Prostate gland (tissue), 2 donors: ENCODE measurements at regions not wholly inside any gene's neighbourhood (a gene's known extent, or its start where the extent isn't known, plus 50 kb on each side); places are given as distances from the start of the nearest gene placed in this dataset.

Source experiments
- CTCF ChIP-seq, 4 experiments: fragments of 200-600 bp in 2 of 4; fragments of 450-650 bp in 2 of 4; sonication (generic) in 2 of 4; IDR thresholded peaks; 1 replicate in 3 of 4; 2 replicates in 1 of 4; pipeline ENCODE4 v1.5.1; 2016 to 2019; ENCODE audit warnings: antibody characterized with exemption in 4 of 4, mild to moderate bottlenecking in 2 of 4, moderate library complexity in 2 of 4
- POLR2A ChIP-seq: fragments of 450-650 bp; IDR thresholded peaks from one replicate; pipeline ENCODE4 v1.6.1; 2016; ENCODE audit warnings: antibody characterized with exemption, mild to moderate bottlenecking

DNA sequence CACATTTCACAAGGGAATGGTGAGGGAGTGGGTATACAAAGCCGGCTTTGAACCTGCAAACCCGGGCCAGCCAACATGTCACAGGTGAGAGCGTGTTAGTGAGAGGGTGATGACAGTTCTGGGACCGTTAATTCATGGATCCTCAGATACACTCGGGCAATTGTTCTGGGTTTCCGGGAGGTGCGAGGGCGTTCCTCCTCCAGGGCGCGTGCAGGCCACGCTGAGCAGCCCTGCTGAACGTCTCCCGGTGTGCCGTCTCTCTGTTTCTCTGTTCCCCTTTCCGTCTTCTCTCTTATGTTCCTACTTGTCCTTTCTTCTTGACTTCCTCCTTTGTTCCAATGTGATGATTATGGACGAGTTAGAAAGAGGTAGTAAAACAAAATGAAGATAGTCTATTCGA lies 130.0 kb upstream of the GMDS start:
- no peak for TF ChIP-seq CTCF (IDR thresholded peaks at IDR 0.05)
- TF ChIP-seq POLR2A = no peak
